ENCODE measurements at regions not wholly inside any gene's neighbourhood (a gene's known extent, or its start where the extent isn't known, plus 50 kb on each side); places are given as distances from the start of the nearest gene placed in this dataset.

- no peak for TF ChIP-seq CTCF (IDR thresholded peaks at IDR 0.05)
- TF ChIP-seq POLR2AphosphoS5 (IDR thresholded peaks at IDR 0.05): no peak
These were observed 111.4 kb upstream of the CDC42BPA start for GRCh38 chr1:227429447-227430359.

All from stomach (tissue), 4 donors.